ENCODE measurements at regions not wholly inside any gene's neighbourhood (a gene's known extent, or its start where the extent isn't known, plus 50 kb on each side); places are given as distances from the start of the nearest gene placed in this dataset.

DNA sequence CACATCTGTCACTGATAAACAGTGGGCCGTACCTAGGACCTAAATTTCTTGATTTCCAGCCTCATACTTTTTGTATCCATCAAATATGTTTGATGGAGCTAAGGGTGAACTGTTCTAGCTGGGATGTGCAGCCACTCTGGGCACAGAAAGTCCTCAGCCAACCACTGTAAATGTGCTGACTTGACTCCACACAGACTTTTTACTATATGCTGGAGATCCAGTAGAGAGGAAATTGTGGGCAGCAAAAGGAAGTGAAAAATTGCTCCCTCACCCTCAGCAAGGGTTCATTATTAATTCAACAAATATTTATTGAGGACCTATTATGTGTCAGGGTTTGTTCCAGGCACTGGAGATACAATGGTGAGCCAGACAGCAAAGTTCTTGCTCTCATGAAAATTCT, 54.2 kb upstream of the AMPD3 start:
- TF ChIP-seq CTCF (IDR thresholded peaks at IDR 0.05; ENCODE audit: low read depth, low read length, poor library complexity, severe bottlenecking) (no peak), EZH2phosphoT487 (IDR thresholded peaks at IDR 0.05; ENCODE audit: borderline replicate concordance, low read length) (no peak)
